ENCODE measurements at regions not wholly inside any gene's neighbourhood (a gene's known extent, or its start where the extent isn't known, plus 50 kb on each side); places are given as distances from the start of the nearest gene placed in this dataset.

DNA sequence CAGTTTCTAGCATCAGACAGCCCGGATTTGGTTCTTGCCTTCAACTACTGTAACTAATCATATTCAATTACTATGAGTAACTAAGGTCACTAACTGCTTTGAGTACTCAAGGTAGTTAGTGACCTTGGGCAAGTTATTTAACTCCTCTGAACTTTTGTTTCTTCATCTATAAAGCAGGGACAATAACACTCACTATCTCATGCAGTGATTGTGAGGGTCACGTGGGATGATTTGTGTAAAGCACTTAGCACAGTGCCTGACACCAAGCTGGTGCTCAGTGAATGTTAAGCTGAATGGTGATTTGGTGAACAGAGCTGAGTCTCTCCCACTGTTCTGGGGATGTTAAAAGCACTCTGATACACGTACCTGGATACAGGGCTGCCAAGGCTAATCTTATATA lies 171.3 kb upstream of the PLXNC1 start:
- no TSS peak for BruUV-seq (replicated peaks)
- Histone ChIP-seq H3K79me2 (ENCODE audit: insufficient read depth, low read length) (no peaks in the 10 kb centered on the region), H3K36me3 (ENCODE audit: control insufficient read depth in 1 of 2, insufficient read depth in 2 of 2, low read length in 2 of 2) (no peaks in the 10 kb centered on the region), H3K9me2 (ENCODE audit: insufficient read depth) (no peaks in the 10 kb centered on the region; the same call in 1 of the 2 replicates), H2AFZ (ENCODE audit: low read depth, low read length, poor library complexity, severe bottlenecking) (no peak overlapping the region), H4K20me1 (ENCODE audit: insufficient read depth) (no peaks in the 10 kb centered on the region), H3K9me3 (ENCODE audit: control insufficient read depth in 1 of 2, insufficient read depth in 1 of 2, low read depth in 1 of 2, low read length in 2 of 2) (no peaks in the 10 kb centered on the region), H3K4me1 (ENCODE audit: control insufficient read depth in 1 of 2, insufficient read depth in 2 of 2, low read length in 2 of 2) (no peaks in the 10 kb centered on the region), H3K9ac (ENCODE audit: low read length) (no peak overlapping the region), H3K4me3 (replicated peaks in 1 of 2; ENCODE audit: low read depth in 1 of 2, low read length in 2 of 2) (no peak overlapping the region), H3K27ac (ENCODE audit: low read depth, low read length) (no peak overlapping the region), H3K27me3 (ENCODE audit: insufficient read depth, low read length) (no peaks in the 10 kb centered on the region), H3K4me2 (ENCODE audit: low read length) (no peak overlapping the region)
- DNase-seq (ENCODE audit: low read depth, low spot score) (no peak), ATAC-seq (no peak)
- ChIA-PET POLR2A (no interaction called here), RAD21 (ENCODE audit: low non-redundant PET in 1 of 2, low total read pairs in 2 of 2, uncharacterized antibody in 2 of 2, unreplicated experiment in 2 of 2) (no interaction called here), CTCF (interaction anchor here (1.0 to 1.5 kb wide), 2 partner anchors 124 to 474 kb away, joined by 3 to 5 read pairs; no protein-coding TSS in a partner anchor)
- intact Hi-C loops (cut with micrococcal nuclease) = loop anchor here (5.0 kb wide), 1 partner anchor 450 kb away; no protein-coding TSS in a partner anchor
- TF ChIP-seq CEBPB (IDR thresholded peaks at IDR 0.05; ENCODE audit: low read depth) (no peak), EZH2 (IDR thresholded peaks at IDR 0.05) (no peak), SP1 (IDR thresholded peaks at IDR 0.05; ENCODE audit: low read depth) (no peak), RAD21 (IDR thresholded peaks at IDR 0.05; ENCODE audit: low read depth) (no peak), ZNF274 (IDR thresholded peaks at IDR 0.05; ENCODE audit: low read depth, low read length) (no peak), POLR2A (IDR thresholded peaks at IDR 0.05; ENCODE audit: borderline replicate concordance, extremely low read depth, insufficient read depth, insufficient read length) (no peak), TCF7L2 (IDR thresholded peaks at IDR 0.05; ENCODE audit: borderline replicate concordance, extremely low read depth, insufficient read depth, insufficient read length) (no peak), ELF1 (IDR thresholded peaks at IDR 0.05; ENCODE audit: borderline replicate concordance, low read depth) (no peak), YY1 (IDR thresholded peaks at IDR 0.05; ENCODE audit: extremely low read depth, insufficient replicate concordance, low read depth, low read length) (no peak), CBX3 (IDR thresholded peaks at IDR 0.05; ENCODE audit: low read depth) (no peak), EGR1 (IDR thresholded peaks at IDR 0.05; ENCODE audit: low read depth) (no peak), JUND (IDR thresholded peaks at IDR 0.05) (no peak), FOSL1 (IDR thresholded peaks at IDR 0.05; ENCODE audit: low read depth) (no peak), REST (IDR thresholded peaks at IDR 0.05; ENCODE audit: low read depth) (no peak)
- TF ChIP-seq, protein P1, sequence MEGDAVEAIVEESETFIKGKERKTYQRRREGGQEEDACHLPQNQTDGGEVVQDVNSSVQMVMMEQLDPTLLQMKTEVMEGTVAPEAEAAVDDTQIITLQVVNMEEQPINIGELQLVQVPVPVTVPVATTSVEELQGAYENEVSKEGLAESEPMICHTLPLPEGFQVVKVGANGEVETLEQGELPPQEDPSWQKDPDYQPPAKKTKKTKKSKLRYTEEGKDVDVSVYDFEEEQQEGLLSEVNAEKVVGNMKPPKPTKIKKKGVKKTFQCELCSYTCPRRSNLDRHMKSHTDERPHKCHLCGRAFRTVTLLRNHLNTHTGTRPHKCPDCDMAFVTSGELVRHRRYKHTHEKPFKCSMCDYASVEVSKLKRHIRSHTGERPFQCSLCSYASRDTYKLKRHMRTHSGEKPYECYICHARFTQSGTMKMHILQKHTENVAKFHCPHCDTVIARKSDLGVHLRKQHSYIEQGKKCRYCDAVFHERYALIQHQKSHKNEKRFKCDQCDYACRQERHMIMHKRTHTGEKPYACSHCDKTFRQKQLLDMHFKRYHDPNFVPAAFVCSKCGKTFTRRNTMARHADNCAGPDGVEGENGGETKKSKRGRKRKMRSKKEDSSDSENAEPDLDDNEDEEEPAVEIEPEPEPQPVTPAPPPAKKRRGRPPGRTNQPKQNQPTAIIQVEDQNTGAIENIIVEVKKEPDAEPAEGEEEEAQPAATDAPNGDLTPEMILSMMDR (IDR thresholded peaks at IDR 0.05 in 2 of 3, conservative IDR thresholded peaks at IDR 0.05 in 1 of 3; ENCODE audit: borderline replicate concordance in 1 of 3, insufficient read depth in 1 of 3, low read depth in 2 of 3, low read length in 2 of 3) = no peak
- TF ChIP-seq, protein P2, sequence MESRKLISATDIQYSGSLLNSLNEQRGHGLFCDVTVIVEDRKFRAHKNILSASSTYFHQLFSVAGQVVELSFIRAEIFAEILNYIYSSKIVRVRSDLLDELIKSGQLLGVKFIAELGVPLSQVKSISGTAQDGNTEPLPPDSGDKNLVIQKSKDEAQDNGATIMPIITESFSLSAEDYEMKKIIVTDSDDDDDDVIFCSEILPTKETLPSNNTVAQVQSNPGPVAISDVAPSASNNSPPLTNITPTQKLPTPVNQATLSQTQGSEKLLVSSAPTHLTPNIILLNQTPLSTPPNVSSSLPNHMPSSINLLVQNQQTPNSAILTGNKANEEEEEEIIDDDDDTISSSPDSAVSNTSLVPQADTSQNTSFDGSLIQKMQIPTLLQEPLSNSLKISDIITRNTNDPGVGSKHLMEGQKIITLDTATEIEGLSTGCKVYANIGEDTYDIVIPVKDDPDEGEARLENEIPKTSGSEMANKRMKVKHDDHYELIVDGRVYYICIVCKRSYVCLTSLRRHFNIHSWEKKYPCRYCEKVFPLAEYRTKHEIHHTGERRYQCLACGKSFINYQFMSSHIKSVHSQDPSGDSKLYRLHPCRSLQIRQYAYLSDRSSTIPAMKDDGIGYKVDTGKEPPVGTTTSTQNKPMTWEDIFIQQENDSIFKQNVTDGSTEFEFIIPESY (IDR thresholded peaks at IDR 0.05; ENCODE audit: extremely low read depth, insufficient replicate concordance, low read length) = no peak

All from HCT116 (cell line).